K562 (cell line): ENCODE measurements at regions not wholly inside any gene's neighbourhood (a gene's known extent, or its start where the extent isn't known, plus 50 kb on each side); places are given as distances from the start of the nearest gene placed in this dataset.

Experiments
- CEBPB ChIP-seq: fragments of 450-650 bp; IDR thresholded peaks from 2 replicates; pipeline ENCODE4 v1.6.1; 2016; ENCODE audit warnings: missing genetic modification characterization, missing compliant biosample characterization
- CEBPG ChIP-seq, 3 experiments: fragments of 200-800 bp in 1 of 3; sonication (Bioruptor generic) in 1 of 3; sonication (generic) in 1 of 3; formaldehyde crosslinking in 1 of 3; IDR thresholded peaks in 2 of 3; conservative IDR thresholded peaks in 1 of 3; 2 replicates each; pipeline versions ENCODE4 v1.6.1 to v1.8.0; 2016 to 2022; ENCODE audit warnings: missing compliant biosample characterization in 2 of 3, missing genetic modification characterization in 2 of 3, mild to moderate bottlenecking in 1 of 3, missing genetic modification reagents in 1 of 3
- DDX20 ChIP-seq: fragments of 450-650 bp; IDR thresholded peaks from 2 replicates; pipeline ENCODE4 v1.6.1; 2016; ENCODE audit warnings: missing genetic modification characterization, low read depth, mild to moderate bottlenecking, missing compliant biosample characterization, moderate library complexity
- ELF1 ChIP-seq: fragments of 200-800 bp; sonication (Bioruptor generic); IDR thresholded peaks from 2 replicates; pipeline ENCODE4 v1.6.1; 2016; ENCODE audit warnings: missing genetic modification characterization, missing compliant biosample characterization
- MEIS2 ChIP-seq: fragments of 450-650 bp; IDR thresholded peaks from 2 replicates; pipeline ENCODE4 v1.6.1; 2014; ENCODE audit warnings: mild to moderate bottlenecking; ENCODE audit not compliant: partially characterized antibody
- TF ChIP-seq, protein P1 (sequence below): fragments of 450-650 bp; IDR thresholded peaks from 2 replicates; pipeline ENCODE4 v1.7.0; 2016; ENCODE audit warnings: borderline replicate concordance
- TF ChIP-seq, protein P2 (sequence below): fragments of 150-350 bp; conservative IDR thresholded peaks from 2 replicates; pipeline ENCODE4 v1.6.1; 2014; ENCODE audit warnings: low read length
- TF ChIP-seq, protein P3 (sequence below): fragments of 450-650 bp; formaldehyde crosslinking; IDR thresholded peaks from 2 replicates; pipeline ENCODE4 v1.4.0; 2020; ENCODE audit warnings: mild to moderate bottlenecking, mixed read lengths
- TF ChIP-seq, protein P4 (sequence below): fragments of 450-650 bp; IDR thresholded peaks from 2 replicates; pipeline ENCODE4 v1.6.1; 2017; ENCODE audit warnings: antibody characterized with exemption

DNA sequence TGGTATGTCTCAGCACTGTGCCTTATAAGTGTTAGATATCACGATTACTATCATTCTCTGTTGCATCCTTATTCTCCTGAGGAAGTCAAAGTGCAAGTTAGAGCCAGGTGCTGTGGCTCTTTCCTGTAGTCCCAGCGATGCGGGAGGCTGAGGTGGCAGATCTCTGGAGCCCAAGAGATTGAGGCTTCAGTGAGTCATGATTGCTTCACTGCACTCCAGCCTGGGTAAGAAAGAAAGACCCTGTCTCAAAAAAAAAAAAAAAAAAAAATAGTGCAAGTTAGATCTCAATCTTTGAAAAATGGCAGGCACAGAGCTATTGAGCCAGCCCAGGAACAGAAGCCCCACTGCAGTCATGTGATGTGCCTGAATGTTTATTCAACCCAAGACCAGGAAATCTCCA lies 147.8 kb upstream of the POGK start (continued):
- TF ChIP-seq, protein P1, sequence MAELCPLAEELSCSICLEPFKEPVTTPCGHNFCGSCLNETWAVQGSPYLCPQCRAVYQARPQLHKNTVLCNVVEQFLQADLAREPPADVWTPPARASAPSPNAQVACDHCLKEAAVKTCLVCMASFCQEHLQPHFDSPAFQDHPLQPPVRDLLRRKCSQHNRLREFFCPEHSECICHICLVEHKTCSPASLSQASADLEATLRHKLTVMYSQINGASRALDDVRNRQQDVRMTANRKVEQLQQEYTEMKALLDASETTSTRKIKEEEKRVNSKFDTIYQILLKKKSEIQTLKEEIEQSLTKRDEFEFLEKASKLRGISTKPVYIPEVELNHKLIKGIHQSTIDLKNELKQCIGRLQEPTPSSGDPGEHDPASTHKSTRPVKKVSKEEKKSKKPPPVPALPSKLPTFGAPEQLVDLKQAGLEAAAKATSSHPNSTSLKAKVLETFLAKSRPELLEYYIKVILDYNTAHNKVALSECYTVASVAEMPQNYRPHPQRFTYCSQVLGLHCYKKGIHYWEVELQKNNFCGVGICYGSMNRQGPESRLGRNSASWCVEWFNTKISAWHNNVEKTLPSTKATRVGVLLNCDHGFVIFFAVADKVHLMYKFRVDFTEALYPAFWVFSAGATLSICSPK: no peak
- TF ChIP-seq MEIS2 (no peak), CEBPG (CRISPR knock-in tag; IDR thresholded peaks at IDR 0.05) (no peak), CEBPG (tag; conservative IDR thresholded peaks at IDR 0.05 in 1 of 2, IDR thresholded peaks at IDR 0.05 in 1 of 2) (peak; percentile 35 to 51), DDX20 (tag) (no peak), ELF1 (tag) (peak; percentile 19; the same call in 1 of the 2 replicates), CEBPB (tag) (peak; percentile 61)
- TF ChIP-seq, protein P2, sequence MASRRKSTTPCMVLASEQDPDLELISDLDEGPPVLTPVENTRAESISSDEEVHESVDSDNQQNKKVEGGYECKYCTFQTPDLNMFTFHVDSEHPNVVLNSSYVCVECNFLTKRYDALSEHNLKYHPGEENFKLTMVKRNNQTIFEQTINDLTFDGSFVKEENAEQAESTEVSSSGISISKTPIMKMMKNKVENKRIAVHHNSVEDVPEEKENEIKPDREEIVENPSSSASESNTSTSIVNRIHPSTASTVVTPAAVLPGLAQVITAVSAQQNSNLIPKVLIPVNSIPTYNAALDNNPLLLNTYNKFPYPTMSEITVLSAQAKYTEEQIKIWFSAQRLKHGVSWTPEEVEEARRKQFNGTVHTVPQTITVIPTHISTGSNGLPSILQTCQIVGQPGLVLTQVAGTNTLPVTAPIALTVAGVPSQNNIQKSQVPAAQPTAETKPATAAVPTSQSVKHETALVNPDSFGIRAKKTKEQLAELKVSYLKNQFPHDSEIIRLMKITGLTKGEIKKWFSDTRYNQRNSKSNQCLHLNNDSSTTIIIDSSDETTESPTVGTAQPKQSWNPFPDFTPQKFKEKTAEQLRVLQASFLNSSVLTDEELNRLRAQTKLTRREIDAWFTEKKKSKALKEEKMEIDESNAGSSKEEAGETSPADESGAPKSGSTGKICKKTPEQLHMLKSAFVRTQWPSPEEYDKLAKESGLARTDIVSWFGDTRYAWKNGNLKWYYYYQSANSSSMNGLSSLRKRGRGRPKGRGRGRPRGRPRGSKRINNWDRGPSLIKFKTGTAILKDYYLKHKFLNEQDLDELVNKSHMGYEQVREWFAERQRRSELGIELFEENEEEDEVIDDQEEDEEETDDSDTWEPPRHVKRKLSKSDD: no peak
- TF ChIP-seq, protein P3, sequence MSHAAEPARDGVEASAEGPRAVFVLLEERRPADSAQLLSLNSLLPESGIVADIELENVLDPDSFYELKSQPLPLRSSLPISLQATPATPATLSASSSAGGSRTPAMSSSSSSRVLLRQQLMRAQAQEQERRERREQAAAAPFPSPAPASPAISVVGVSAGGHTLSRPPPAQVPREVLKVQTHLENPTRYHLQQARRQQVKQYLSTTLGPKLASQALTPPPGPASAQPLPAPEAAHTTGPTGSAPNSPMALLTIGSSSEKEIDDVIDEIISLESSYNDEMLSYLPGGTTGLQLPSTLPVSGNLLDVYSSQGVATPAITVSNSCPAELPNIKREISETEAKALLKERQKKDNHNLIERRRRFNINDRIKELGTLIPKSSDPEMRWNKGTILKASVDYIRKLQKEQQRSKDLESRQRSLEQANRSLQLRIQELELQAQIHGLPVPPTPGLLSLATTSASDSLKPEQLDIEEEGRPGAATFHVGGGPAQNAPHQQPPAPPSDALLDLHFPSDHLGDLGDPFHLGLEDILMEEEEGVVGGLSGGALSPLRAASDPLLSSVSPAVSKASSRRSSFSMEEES (CRISPR knock-in tag): peak; percentile 56
- TF ChIP-seq, protein P4, sequence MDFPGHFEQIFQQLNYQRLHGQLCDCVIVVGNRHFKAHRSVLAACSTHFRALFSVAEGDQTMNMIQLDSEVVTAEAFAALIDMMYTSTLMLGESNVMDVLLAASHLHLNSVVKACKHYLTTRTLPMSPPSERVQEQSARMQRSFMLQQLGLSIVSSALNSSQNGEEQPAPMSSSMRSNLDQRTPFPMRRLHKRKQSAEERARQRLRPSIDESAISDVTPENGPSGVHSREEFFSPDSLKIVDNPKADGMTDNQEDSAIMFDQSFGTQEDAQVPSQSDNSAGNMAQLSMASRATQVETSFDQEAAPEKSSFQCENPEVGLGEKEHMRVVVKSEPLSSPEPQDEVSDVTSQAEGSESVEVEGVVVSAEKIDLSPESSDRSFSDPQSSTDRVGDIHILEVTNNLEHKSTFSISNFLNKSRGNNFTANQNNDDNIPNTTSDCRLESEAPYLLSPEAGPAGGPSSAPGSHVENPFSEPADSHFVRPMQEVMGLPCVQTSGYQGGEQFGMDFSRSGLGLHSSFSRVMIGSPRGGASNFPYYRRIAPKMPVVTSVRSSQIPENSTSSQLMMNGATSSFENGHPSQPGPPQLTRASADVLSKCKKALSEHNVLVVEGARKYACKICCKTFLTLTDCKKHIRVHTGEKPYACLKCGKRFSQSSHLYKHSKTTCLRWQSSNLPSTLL: no peak
